ENCODE measurements at regions not wholly inside any gene's neighbourhood (a gene's known extent, or its start where the extent isn't known, plus 50 kb on each side); places are given as distances from the start of the nearest gene placed in this dataset.

- Histone ChIP-seq H3K9ac (ENCODE audit: low read length) (no peak overlapping the region), H3K9me2 (replicated peaks; ENCODE audit: insufficient read depth, low read length) (no peaks in the 10 kb centered on the region), H3K4me3 (ENCODE audit: insufficient read depth, low read length, poor library complexity, severe bottlenecking) (no peak overlapping the region), H4K20me1 (ENCODE audit: low read depth, low read length) (no peaks in the 10 kb centered on the region), H3K27me3 (ENCODE audit: low read length) (no peaks in the 10 kb centered on the region), H3K4me2 (ENCODE audit: low read depth, low read length, poor library complexity, severe bottlenecking) (no peak overlapping the region), H2AFZ (ENCODE audit: low read depth, low read length, severe bottlenecking) (no peak overlapping the region), H3K36me3 (ENCODE audit: low read length) (no peaks in the 10 kb centered on the region), H3K9me3 (ENCODE audit: insufficient read depth, low read length) (no peaks in the 10 kb centered on the region), H3K27ac (ENCODE audit: low read depth, low read length) (no peak overlapping the region), H3F3A (ENCODE audit: insufficient read depth) (no peaks in the 10 kb centered on the region), H3K79me2 (ENCODE audit: insufficient read depth, low read length) (no peaks in the 10 kb centered on the region)
- TF ChIP-seq CTCF (IDR thresholded peaks at IDR 0.05; ENCODE audit: insufficient read depth, low read length, poor library complexity, severe bottlenecking) = no peak
- no peak for TF ChIP-seq EZH2phosphoT487 (conservative IDR thresholded peaks at IDR 0.05; ENCODE audit: low read length)
Measured at GRCh38 chr3:156763386-156763785, 62.8 kb upstream of the LEKR1 start.

- H3K9ac ChIP-seq (ENCODE audit: low read length) = no peak overlapping the region
- H4K20me1 ChIP-seq (ENCODE audit: low read depth, low read length) = no peaks in the 10 kb centered on the region
- H3K4me3 ChIP-seq (ENCODE audit: insufficient read depth, low read length, poor library complexity, severe bottlenecking) = no peak overlapping the region
- H3K36me3 ChIP-seq (ENCODE audit: low read length) = no peaks in the 10 kb centered on the region
- no peaks in the 10 kb centered on the region for H3K9me2 ChIP-seq (replicated peaks; ENCODE audit: insufficient read depth, low read length)
- H3K9me3 ChIP-seq (ENCODE audit: insufficient read depth, low read length) = no peaks in the 10 kb centered on the region
- H3K4me2 ChIP-seq (ENCODE audit: low read depth, low read length, poor library complexity, severe bottlenecking) = no peak overlapping the region
- TF ChIP-seq CTCF (IDR thresholded peaks at IDR 0.05; ENCODE audit: insufficient read depth, low read length, poor library complexity, severe bottlenecking) = no peak
- TF ChIP-seq EZH2phosphoT487 (conservative IDR thresholded peaks at IDR 0.05; ENCODE audit: low read length) = no peak
- H2AFZ ChIP-seq (ENCODE audit: low read depth, low read length, severe bottlenecking) = no peak overlapping the region
- H3K27me3 ChIP-seq (ENCODE audit: low read length) = no peaks in the 10 kb centered on the region
- no peaks in the 10 kb centered on the region for H3K79me2 ChIP-seq (ENCODE audit: insufficient read depth, low read length)
- H3K27ac ChIP-seq (ENCODE audit: low read depth, low read length) = no peak overlapping the region
- H3F3A ChIP-seq (ENCODE audit: insufficient read depth) = no peaks in the 10 kb centered on the region
Measured at GRCh38 chr3:156763931-156764720, 62.0 kb upstream of the LEKR1 start.

- no peak for TF ChIP-seq CTCF (IDR thresholded peaks at IDR 0.05; ENCODE audit: insufficient read depth, low read length, poor library complexity, severe bottlenecking)
- no peak overlapping the region for H3K4me2 ChIP-seq (ENCODE audit: low read depth, low read length, poor library complexity, severe bottlenecking)
Measured at GRCh38 chr3:156764751-156765150, 61.4 kb upstream of the LEKR1 start.

More at GRCh38 chr3:156764751-156765150, 61.4 kb upstream of the LEKR1 start:
- H3K27me3 ChIP-seq (ENCODE audit: low read length) = no peaks in the 10 kb centered on the region
- H3K9me2 ChIP-seq (replicated peaks; ENCODE audit: insufficient read depth, low read length) = no peaks in the 10 kb centered on the region
- H2AFZ ChIP-seq (ENCODE audit: low read depth, low read length, severe bottlenecking) = no peak overlapping the region
- no peak overlapping the region for H3K27ac ChIP-seq (ENCODE audit: low read depth, low read length)
- H3K4me3 ChIP-seq (ENCODE audit: insufficient read depth, low read length, poor library complexity, severe bottlenecking) = no peak overlapping the region
- H4K20me1 ChIP-seq (ENCODE audit: low read depth, low read length) = no peaks in the 10 kb centered on the region
- H3K9me3 ChIP-seq (ENCODE audit: insufficient read depth, low read length) = no peaks in the 10 kb centered on the region
- H3K9ac ChIP-seq (ENCODE audit: low read length) = no peak overlapping the region
- no peaks in the 10 kb centered on the region for H3F3A ChIP-seq (ENCODE audit: insufficient read depth)
- no peaks in the 10 kb centered on the region for H3K36me3 ChIP-seq (ENCODE audit: low read length)
- no peaks in the 10 kb centered on the region for H3K79me2 ChIP-seq (ENCODE audit: insufficient read depth, low read length)

Data from SU-DHL-6 (cell line).